ENCODE measurements at regions not wholly inside any gene's neighbourhood (a gene's known extent, or its start where the extent isn't known, plus 50 kb on each side); places are given as distances from the start of the nearest gene placed in this dataset.

DNA sequence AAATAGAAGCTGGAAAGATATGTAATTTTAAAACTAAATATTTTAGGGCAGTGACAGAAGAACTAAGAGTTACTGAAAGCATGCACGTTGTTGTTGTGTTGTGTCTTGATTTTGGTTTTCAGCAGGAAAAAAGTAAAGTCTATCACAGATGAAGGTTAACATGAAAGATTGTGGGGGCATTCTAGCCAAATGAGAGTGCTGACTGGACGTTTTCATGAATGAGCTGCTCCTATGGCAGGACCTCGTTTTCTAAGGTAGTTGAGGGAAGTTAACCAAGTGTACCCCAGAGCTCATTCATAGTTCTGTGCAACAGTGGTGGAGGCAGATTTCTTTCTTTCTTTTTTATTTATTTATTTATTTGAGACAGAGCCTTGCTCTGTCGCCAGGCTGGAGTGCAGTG is 194.6 kb upstream of the IRS2 start:
- no peak for TF ChIP-seq POLR2A (IDR thresholded peaks at IDR 0.05; ENCODE audit: control extremely low read depth in 1 of 2, low read depth in 2 of 2, low read length in 2 of 2)
- TF ChIP-seq EZH2 (IDR thresholded peaks at IDR 0.05; ENCODE audit: low read depth, low read length, severe bottlenecking), result no peak

Measured in H1 (cell line).